ENCODE measurements at regions not wholly inside any gene's neighbourhood (a gene's known extent, or its start where the extent isn't known, plus 50 kb on each side); places are given as distances from the start of the nearest gene placed in this dataset.

DNA sequence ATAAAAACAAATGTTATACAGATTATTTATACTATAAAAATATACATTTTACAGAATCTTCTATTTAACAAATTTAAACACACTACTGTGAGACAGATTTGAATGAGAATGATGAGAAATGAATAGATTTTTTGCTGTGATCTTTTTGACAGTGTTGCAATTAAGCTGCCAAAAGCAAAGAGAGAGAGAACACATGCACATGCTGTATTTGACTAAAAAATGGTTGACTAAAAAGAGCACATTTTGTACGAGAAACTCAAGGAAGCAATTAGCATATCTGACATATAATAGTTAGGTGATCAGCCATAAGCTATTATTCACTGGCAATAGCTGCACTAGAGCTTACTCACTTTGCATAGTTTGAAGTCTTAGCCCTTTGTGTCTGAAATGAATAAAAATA is 115.8 kb downstream of the SYT10 start:
- TF ChIP-seq, protein P1, sequence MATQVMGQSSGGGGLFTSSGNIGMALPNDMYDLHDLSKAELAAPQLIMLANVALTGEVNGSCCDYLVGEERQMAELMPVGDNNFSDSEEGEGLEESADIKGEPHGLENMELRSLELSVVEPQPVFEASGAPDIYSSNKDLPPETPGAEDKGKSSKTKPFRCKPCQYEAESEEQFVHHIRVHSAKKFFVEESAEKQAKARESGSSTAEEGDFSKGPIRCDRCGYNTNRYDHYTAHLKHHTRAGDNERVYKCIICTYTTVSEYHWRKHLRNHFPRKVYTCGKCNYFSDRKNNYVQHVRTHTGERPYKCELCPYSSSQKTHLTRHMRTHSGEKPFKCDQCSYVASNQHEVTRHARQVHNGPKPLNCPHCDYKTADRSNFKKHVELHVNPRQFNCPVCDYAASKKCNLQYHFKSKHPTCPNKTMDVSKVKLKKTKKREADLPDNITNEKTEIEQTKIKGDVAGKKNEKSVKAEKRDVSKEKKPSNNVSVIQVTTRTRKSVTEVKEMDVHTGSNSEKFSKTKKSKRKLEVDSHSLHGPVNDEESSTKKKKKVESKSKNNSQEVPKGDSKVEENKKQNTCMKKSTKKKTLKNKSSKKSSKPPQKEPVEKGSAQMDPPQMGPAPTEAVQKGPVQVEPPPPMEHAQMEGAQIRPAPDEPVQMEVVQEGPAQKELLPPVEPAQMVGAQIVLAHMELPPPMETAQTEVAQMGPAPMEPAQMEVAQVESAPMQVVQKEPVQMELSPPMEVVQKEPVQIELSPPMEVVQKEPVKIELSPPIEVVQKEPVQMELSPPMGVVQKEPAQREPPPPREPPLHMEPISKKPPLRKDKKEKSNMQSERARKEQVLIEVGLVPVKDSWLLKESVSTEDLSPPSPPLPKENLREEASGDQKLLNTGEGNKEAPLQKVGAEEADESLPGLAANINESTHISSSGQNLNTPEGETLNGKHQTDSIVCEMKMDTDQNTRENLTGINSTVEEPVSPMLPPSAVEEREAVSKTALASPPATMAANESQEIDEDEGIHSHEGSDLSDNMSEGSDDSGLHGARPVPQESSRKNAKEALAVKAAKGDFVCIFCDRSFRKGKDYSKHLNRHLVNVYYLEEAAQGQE (IDR thresholded peaks at IDR 0.05; ENCODE audit: borderline replicate concordance in 1 of 2, low read depth in 1 of 2, low read length in 2 of 2): no peak
- TF ChIP-seq SMAD9 (CRISPR knock-in tag; IDR thresholded peaks at IDR 0.05) (no peak), MAFK (conservative IDR thresholded peaks at IDR 0.05 in 1 of 2, IDR thresholded peaks at IDR 0.05 in 1 of 2; ENCODE audit: low read length in 2 of 2) (no peak), ZZZ3 (CRISPR knock-in tag; IDR thresholded peaks at IDR 0.05; ENCODE audit: borderline replicate concordance) (no peak), MLLT10 (CRISPR knock-in tag; IDR thresholded peaks at IDR 0.05) (no peak), RAD21 (CRISPR knock-in tag; IDR thresholded peaks at IDR 0.05) (no peak), SKI (IDR thresholded peaks at IDR 0.05; ENCODE audit: partially characterized antibody) (no peak), POLR2AphosphoS5 (IDR thresholded peaks at IDR 0.05; ENCODE audit: low read depth, low read length) (no peak)
- TF ChIP-seq, protein P2, sequence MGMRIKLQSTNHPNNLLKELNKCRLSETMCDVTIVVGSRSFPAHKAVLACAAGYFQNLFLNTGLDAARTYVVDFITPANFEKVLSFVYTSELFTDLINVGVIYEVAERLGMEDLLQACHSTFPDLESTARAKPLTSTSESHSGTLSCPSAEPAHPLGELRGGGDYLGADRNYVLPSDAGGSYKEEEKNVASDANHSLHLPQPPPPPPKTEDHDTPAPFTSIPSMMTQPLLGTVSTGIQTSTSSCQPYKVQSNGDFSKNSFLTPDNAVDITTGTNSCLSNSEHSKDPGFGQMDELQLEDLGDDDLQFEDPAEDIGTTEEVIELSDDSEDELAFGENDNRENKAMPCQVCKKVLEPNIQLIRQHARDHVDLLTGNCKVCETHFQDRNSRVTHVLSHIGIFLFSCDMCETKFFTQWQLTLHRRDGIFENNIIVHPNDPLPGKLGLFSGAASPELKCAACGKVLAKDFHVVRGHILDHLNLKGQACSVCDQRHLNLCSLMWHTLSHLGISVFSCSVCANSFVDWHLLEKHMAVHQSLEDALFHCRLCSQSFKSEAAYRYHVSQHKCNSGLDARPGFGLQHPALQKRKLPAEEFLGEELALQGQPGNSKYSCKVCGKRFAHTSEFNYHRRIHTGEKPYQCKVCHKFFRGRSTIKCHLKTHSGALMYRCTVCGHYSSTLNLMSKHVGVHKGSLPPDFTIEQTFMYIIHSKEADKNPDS (CRISPR knock-in tag; IDR thresholded peaks at IDR 0.05): no peak
- TF ChIP-seq, protein P3, sequence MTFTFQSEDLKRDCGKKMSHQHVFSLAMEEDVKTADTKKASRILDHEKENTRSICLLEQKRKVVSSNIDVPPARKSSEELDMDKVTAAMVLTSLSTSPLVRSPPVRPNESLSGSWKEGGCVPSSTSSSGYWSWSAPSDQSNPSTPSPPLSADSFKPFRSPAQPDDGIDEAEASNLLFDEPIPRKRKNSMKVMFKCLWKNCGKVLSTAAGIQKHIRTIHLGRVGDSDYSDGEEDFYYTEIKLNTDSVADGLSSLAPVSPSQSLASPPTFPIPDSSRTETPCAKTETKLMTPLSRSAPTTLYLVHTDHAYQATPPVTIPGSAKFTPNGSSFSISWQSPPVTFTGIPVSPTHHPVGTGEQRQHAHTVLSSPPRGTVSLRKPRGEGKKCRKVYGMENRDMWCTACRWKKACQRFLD (CRISPR knock-in tag; IDR thresholded peaks at IDR 0.05; ENCODE audit: borderline replicate concordance): no peak
- TF ChIP-seq, protein P4, sequence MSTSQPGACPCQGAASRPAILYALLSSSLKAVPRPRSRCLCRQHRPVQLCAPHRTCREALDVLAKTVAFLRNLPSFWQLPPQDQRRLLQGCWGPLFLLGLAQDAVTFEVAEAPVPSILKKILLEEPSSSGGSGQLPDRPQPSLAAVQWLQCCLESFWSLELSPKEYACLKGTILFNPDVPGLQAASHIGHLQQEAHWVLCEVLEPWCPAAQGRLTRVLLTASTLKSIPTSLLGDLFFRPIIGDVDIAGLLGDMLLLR (CRISPR knock-in tag; IDR thresholded peaks at IDR 0.05): no peak
